Right lung (tissue), 2 donors: ENCODE measurements at regions not wholly inside any gene's neighbourhood (a gene's known extent, or its start where the extent isn't known, plus 50 kb on each side); places are given as distances from the start of the nearest gene placed in this dataset.

Source experiments
- DNase-seq, 2 donors: peaks; one replicate each; pipeline ENCODE4 v3.0.0-alpha.2; 2013

GRCh38 chr2:204321910-204322751 lies 223.1 kb upstream of the PARD3B start:
- no peak for DNase-seq

DNA sequence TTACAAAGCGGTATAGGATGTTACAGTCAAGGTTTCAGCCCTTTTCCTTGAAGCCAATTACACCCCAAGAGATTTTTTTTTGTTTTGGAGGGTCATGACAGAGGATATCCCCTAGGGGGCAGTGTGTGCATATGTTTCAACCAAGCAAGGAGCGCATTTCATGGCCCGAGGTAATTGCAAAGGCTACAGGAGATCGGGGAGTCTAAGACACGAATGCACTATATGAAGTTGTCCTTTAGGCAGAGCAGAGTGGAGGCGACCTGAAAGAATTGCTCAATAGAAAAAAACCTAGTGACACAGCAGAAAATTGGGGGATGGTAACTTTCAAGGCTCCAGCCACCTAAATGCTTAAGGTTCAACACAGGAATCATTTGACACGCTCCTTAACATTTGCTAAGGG lies 219.8 kb upstream of the PARD3B start:
- peak; percentile 73 to 81 for DNase-seq

- DNase-seq = no peak
These were observed 216.9 kb upstream of the PARD3B start for GRCh38 chr2:204328373-204328772.

GRCh38 chr2:204329016-204329415 lies 216.3 kb upstream of the PARD3B start:
- DNase-seq = no peak

DNA sequence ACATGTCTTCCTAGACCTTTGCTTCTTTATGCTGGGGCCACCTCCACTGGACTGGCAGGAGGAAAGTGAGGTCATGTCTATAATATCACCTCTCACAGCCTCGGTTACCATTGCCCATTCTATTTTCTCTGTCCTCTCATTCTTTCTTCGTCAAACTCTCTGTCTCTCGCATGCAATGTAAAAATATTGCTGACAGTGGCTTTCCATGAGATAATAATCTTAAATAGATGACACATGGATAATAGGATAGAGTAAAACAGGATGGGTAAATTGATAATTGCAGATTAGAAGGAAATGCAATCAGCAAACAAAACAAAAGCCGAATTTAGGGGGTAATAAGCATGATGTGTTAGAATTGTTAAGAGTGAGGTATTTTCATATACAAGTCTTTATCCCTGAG lies 215.7 kb upstream of the PARD3B start:
- DNase-seq = no peak

DNA sequence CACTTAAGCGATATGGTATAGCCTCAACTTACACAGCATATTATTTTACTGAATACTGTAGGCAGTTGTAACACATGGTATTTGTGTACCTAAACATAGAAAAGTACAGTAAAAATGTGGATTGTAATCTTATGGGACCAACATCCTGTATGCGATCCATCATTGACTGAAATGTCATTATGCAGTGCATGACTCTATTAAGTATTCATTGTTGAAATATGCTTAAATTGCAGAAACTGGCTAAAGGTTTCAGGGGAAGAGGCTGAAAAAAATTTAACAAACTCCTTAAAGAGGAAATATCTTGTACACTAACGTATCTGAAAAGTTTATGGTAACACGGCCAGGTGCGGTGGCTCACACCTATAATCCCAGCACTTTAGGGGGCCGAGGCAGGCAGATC lies 214.1 kb upstream of the PARD3B start:
- no peak for DNase-seq

GRCh38 chr2:204331988-204332387 lies 213.3 kb upstream of the PARD3B start:
- DNase-seq = no peak

GRCh38 chr2:204332706-204333105 lies 212.6 kb upstream of the PARD3B start:
- no peak for DNase-seq

- DNase-seq = no peak
These were observed 211.4 kb upstream of the PARD3B start for GRCh38 chr2:204333861-204334260.

DNA sequence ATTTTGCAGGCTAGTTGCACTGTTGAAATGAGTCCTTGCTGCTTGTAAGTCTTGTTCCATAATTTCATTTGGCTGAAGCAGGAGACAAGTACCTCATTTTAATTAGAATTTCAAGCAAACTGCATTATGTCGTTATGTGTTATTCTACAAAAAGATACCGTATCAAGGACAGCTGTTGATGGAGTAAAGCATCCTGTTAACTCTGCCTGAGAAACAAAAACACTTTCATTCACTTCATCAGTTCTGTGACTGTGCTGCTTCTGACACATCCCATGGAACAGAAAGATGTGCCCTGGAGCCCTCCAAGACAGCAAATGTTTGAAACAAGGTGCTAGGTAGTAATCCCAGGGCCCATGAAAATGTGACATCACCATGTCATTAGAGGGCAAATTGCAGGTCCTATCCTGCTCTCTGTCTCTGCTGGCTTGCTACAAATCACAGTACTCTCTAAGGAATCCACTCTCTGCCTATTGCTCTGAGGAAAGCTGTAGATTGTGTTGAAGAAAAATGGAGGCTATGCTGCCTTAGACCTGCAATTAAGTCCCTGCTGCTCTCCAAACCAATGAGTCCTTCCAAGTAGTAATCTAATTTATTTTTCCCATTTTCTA lies 209.7 kb upstream of the PARD3B start:
- peak; percentile 70 to 71 for DNase-seq

DNA sequence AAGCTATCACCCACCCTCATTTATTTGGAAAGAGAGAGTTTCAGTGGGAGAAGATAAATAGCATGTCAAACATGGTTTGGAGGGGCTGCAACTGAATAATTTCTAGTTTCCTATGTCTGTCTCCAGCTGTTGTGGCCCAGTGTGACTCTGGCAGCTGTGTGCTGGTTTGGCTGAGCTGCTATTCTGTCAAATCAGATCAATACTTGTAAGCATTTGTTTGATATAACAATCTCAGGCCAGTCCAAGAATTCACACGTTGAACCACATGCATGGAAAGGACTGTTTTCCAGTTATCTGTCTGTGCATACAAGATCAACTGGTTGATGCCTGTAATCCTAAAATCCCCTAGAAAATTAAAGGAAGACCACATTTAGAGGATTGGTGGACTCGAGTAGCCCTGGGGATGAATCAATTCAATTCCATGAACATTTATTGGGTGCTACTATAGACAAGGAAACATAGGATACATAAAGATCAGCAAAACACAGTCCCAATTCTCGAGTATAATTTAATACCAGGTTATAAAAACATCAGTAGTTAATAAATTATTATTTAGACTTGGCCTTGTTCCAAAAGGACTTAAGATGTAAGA lies 209.0 kb upstream of the PARD3B start:
- DNase-seq = peak in 1 of 2 donors; percentile 35

- DNase-seq = no peak
These were observed 207.6 kb upstream of the PARD3B start for GRCh38 chr2:204337638-204338037.

GRCh38 chr2:204339212-204339715 lies 206.0 kb upstream of the PARD3B start:
- no peak for DNase-seq

DNA sequence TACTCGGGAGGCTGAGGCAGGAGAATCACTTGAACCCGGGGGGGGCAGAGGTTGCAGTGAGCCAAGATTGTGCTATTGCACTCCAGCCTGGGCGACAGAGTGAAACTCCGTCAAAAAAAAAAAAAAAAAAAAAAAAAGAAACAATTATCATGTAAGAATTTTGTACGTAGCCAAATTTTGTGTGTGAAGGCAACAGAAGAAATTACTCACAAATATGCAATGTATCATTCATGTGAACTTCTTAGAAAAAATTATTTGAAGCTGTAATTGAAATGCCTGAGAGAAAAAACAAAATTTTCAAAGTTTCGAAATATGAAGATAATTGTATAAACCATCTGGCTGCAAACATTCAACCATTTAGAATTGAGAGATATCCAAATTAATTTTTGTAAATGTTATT lies 204.8 kb upstream of the PARD3B start:
- DNase-seq = no peak

DNA sequence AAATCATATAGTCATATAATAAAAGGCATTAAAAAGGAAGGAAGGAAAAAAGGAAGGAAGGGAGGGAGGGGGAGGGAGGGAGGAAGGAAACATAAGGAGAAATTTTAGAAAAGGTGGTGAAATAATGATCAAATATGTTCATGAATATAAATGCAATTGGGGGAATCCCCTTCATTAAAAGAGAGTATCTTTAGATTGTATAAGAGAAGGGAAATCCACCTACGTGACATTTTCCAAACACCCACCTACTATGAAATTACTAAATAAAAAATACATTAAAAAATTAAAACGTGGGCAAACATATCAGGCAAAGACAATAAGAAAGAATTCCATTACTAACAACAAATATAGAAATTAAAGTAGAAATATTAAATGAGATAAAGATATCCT lies 203.4 kb upstream of the PARD3B start:
- no peak for DNase-seq

DNA sequence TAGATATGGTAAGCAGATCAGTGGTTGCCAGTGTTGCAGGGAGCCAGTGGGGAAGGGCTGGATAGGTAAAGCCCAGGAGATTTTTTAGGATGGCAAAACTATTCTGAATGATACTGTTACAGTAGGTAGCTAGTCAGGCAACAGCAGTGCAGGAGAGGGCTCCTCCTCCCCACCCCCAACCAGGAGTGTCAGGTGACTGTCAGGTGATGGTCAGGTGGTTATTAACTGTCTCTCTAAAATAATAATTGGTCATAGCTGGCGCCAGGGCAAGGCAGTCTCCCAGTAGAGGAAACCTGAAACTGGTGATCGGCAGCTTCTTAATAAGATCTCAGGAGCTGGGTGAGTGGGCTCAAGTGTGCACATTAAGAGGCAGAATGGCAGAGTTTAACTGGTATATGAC lies 201.6 kb upstream of the PARD3B start:
- no peak for DNase-seq

- no peak for DNase-seq
These were observed 201.2 kb upstream of the PARD3B start for GRCh38 chr2:204344119-204344518.

DNA sequence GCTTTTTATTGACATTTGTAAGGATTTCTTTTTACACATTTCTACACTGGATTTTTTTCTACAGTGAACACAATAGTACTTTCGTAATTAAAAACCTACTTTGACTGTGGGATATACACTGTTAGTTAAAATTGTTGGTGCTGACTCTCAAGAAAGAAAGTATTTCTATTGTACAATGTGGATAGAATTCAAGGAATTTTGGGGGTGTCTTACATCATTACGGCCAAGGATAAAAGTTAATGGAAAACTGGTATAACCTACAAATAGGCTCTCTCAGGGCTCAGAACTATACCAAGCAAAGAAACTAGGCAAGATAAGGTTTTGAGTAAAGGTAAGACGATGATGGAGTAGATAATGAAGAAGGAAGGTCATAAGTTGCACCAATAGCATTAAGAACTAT lies 198.4 kb upstream of the PARD3B start:
- DNase-seq = no peak

GRCh38 chr2:204353823-204354222 lies 191.5 kb upstream of the PARD3B start:
- DNase-seq = no peak

DNA sequence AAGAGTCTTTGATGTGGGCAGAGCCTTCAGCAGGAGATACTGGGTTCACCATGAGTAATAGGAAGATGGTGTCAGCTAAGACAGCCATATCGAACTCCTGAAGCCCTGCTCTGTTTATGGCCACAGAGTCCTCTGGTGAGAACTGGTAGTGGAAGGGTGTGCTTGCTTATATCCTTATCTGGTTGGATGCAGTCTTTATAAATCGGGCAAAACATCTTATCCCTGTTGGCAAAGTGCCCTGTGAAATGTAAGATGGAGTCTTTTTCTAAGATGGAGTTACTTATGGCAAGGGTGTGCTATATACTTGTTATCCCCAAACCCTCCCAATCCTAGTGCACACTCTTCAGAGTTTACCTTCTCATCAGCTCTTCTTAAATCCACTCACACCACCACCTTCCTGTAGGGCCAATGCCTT lies 190.8 kb upstream of the PARD3B start:
- DNase-seq = no peak

GRCh38 chr2:204355688-204356087 lies 189.6 kb upstream of the PARD3B start:
- no peak for DNase-seq

- no peak for DNase-seq
These were observed 189.1 kb upstream of the PARD3B start for GRCh38 chr2:204356151-204356641.

GRCh38 chr2:204357286-204357685 lies 188.0 kb upstream of the PARD3B start:
- DNase-seq = no peak
